ENCODE measurements at regions not wholly inside any gene's neighbourhood (a gene's known extent, or its start where the extent isn't known, plus 50 kb on each side); places are given as distances from the start of the nearest gene placed in this dataset.

- TF ChIP-seq CTCF (IDR thresholded peaks at IDR 0.05) (no peak), ZNF512 (CRISPR knock-in tag; IDR thresholded peaks at IDR 0.05; ENCODE audit: borderline replicate concordance) (no peak), FOXJ3 (CRISPR knock-in tag; IDR thresholded peaks at IDR 0.05; ENCODE audit: borderline replicate concordance) (no peak), IRF2 (CRISPR knock-in tag; IDR thresholded peaks at IDR 0.05; ENCODE audit: borderline replicate concordance, low read depth) (no peak), GABPB1 (CRISPR knock-in tag; IDR thresholded peaks at IDR 0.05) (no peak), NR3C1 (CRISPR knock-in tag; conservative IDR thresholded peaks at IDR 0.05; ENCODE audit: low read depth) (no peak)
- TF ChIP-seq, protein P1, sequence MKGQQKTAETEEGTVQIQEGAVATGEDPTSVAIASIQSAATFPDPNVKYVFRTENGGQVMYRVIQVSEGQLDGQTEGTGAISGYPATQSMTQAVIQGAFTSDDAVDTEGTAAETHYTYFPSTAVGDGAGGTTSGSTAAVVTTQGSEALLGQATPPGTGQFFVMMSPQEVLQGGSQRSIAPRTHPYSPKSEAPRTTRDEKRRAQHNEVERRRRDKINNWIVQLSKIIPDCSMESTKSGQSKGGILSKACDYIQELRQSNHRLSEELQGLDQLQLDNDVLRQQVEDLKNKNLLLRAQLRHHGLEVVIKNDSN (CRISPR knock-in tag; IDR thresholded peaks at IDR 0.05), result no peak
- TF ChIP-seq, protein P2, sequence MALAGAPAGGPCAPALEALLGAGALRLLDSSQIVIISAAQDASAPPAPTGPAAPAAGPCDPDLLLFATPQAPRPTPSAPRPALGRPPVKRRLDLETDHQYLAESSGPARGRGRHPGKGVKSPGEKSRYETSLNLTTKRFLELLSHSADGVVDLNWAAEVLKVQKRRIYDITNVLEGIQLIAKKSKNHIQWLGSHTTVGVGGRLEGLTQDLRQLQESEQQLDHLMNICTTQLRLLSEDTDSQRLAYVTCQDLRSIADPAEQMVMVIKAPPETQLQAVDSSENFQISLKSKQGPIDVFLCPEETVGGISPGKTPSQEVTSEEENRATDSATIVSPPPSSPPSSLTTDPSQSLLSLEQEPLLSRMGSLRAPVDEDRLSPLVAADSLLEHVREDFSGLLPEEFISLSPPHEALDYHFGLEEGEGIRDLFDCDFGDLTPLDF (CRISPR knock-in tag; IDR thresholded peaks at IDR 0.05), result no peak
- TF ChIP-seq, protein P3, sequence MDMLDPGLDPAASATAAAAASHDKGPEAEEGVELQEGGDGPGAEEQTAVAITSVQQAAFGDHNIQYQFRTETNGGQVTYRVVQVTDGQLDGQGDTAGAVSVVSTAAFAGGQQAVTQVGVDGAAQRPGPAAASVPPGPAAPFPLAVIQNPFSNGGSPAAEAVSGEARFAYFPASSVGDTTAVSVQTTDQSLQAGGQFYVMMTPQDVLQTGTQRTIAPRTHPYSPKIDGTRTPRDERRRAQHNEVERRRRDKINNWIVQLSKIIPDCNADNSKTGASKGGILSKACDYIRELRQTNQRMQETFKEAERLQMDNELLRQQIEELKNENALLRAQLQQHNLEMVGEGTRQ (CRISPR knock-in tag; IDR thresholded peaks at IDR 0.05), result no peak
- TF ChIP-seq, protein P4, sequence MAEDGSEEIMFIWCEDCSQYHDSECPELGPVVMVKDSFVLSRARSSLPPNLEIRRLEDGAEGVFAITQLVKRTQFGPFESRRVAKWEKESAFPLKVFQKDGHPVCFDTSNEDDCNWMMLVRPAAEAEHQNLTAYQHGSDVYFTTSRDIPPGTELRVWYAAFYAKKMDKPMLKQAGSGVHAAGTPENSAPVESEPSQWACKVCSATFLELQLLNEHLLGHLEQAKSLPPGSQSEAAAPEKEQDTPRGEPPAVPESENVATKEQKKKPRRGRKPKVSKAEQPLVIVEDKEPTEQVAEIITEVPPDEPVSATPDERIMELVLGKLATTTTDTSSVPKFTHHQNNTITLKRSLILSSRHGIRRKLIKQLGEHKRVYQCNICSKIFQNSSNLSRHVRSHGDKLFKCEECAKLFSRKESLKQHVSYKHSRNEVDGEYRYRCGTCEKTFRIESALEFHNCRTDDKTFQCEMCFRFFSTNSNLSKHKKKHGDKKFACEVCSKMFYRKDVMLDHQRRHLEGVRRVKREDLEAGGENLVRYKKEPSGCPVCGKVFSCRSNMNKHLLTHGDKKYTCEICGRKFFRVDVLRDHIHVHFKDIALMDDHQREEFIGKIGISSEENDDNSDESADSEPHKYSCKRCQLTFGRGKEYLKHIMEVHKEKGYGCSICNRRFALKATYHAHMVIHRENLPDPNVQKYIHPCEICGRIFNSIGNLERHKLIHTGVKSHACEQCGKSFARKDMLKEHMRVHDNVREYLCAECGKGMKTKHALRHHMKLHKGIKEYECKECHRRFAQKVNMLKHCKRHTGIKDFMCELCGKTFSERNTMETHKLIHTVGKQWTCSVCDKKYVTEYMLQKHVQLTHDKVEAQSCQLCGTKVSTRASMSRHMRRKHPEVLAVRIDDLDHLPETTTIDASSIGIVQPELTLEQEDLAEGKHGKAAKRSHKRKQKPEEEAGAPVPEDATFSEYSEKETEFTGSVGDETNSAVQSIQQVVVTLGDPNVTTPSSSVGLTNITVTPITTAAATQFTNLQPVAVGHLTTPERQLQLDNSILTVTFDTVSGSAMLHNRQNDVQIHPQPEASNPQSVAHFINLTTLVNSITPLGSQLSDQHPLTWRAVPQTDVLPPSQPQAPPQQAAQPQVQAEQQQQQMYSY (CRISPR knock-in tag; IDR thresholded peaks at IDR 0.05), result no peak
Measured at GRCh38 chr15:47570451-47570850, 146.9 kb upstream of the SEMA6D start.

Data from WTC11 (cell line).